IPS-NIHi11 (cell line): ENCODE measurements at regions not wholly inside any gene's neighbourhood (a gene's known extent, or its start where the extent isn't known, plus 50 kb on each side); places are given as distances from the start of the nearest gene placed in this dataset.

ENCODE experiments used
- DNase-seq: peaks from one replicate; pipeline ENCODE4 v3.0.0; 2012; ENCODE audit warnings: mixed read lengths, low spot score

DNA sequence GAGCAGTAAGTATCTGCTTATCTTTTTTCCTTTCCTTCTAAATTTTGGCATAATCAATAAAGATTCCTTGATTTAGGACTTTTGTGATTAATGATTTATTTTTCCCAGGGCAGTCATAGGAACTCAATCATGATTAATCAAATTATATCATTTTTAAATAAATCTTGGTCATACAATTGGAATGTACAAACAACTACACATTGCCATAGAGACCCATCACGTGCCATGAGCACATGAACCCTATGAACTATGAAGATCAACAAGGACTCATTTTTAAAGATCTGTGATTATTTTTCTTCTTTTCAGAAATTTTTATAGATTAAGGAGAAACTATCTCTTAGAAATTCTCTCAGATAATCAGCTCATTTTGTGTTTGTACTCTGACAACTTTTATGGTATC lies 622.4 kb downstream of the BCKDHB start:
- no peak for DNase-seq

DNA sequence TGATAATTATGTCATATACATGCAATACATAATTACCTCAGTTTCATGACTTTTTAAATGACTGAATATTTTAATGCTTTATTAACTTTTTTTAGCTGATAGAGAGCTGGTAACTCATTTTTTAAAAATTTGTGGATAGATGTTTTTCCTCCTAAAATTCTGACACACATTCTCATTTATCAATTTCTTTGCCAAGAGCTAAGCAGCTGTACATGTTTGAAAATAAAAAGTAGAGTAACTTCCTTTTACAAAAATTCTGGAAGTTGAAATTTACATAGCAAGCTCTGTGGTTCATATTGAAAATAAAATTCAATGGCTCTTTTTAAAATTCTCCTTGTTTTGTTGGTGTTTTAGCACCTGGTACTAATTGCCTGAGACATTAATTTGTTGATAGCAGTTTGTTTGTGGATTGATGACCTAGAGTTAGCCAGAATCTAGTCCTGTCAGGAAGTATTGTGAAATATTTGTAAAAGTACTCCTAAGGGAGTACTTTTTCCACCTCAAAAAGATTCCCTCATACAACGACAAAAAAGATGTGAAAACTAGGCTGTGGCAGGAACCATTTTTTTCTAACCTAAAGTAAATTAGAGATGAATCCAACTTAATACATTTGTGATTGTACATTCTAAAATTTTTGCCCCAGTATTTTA lies 621.8 kb downstream of the BCKDHB start:
- no peak for DNase-seq

DNA sequence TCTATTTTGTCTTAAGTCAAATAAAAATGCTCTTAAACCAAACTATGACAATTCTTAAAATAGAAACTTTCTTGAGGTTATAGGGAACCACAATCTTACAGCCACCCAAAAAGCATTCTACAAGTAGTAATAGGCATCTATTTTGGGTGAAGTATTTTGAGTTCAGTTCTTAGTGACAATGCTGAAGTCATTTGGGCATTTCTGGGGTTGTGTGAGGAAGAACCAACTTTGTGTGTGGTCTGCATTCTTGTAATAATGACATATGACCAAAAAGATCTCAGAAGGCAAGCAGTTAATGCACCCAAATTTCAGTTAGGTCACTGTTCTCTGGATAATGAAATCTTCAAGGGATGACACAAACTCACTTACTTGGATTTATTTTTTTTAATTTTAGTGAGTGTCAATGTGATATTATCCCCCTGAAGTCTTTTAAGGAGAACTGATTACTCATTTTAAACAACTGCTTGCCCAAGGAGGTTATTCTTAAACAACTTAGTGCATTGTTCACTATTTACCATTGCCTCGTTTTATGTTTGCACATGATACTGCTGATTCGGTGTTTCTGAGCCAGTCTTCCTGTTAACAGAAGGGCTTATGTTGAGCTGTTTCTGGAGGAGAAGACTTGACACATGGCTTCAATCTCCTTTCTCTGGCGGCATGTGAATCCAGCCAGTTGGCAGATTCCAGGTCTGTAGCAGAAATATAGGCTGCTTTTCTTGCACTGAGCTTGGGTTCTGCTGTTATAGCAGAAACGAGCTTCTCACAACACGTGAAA lies 618.9 kb downstream of the BCKDHB start:
- DNase-seq: no peak

DNA sequence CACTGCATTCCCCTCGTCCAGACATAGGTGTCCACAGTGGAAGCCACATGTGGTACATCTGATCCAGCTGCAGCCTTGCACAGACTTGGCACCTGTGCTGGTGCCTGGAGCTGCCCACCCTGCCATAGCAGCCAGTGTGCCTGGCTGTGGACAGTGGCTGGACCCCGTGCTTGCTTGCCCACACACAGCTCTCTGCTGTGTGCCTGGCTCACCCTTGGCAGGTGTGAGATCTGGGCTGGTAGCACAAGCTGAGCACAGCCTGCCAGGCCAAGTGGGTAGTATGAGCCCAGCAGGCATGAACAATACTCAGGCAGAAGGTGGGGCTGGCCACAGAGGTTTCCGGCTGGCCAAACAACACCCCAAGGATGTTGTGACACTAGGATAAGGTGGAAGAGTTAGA lies 614.4 kb downstream of the BCKDHB start:
- DNase-seq: no peak

DNA sequence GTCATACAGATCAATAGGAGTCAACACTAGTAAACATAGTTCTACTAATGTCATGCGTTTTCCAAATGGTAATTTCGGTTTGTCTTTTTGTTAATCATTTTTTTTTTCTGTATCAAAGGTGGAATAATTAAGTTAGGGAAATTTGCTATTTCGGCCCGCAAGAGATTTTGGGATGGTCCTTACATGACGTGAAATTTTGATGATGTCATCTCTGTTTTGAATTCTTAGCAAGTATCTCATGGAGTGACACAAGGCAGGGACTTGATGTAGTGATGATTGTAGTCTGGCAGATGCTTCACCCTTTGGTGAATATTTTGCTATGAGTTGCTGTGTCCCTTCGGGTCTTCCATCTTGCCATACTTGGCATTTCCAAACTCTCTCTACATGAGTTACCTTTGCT lies 608.0 kb downstream of the BCKDHB start:
- no peak for DNase-seq

DNA sequence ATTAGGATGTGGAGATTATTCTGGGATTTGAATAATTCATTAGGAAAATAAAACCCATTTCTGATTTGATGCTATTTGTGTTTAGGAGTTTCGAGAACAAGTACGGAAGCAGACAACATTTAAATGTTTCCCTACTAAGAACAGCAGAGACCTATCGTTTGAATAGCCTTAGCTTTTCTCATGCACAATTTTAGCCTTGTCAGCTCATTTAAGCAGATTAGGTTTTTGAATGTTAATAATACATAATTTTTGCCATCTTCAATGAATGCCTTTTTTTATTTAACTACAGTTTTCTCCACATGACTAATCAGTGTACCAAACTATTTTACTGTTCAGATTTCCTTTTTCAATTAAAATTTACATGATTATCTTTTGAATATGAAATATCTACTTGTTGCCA lies 592.0 kb downstream of the BCKDHB start:
- no peak for DNase-seq

DNA sequence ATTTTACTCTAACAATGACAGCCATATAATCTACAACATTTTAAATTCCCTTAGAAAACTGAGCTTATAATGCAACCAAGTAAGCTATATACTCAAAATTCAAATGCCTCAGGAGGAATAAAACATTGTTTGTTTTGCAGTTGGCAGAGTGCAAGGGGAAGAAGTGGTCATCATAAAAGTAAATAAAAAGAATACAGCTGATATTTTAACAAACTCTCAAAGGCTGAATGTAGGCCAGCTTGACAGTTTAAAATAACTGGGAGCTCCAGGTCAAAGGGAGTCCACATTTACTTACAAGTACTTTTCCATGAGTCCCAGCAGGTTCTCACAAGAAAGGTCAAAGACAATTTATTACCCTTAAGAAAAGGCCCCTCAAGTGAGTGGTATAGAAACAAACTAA lies 589.8 kb downstream of the BCKDHB start:
- DNase-seq: no peak

DNA sequence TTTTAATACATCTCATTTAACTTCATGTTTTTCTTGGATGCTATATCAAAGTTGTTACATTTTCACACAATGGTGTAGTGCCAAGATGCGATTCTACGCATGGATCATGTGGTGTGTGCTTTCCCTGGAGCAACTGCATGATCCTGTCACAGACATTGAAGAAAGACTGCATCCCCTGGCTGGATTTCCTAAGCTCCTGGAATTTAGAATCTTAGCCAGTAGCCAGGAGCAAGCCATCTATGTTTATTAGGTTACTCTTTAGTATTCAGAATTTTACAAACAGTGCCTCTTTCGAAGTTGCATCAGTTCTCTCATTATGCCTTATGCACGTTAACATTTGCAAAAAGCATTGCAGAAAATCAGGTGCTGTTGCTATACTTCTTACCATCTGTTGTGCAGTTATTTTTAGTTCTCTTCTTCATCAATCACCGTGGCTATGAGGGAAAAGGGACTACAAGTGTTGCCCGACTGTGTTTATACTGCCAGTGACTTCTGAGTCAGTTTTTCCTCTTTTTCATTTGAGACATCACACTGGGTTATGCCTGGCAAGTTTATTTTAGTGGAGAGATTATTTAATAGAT lies 584.2 kb downstream of the BCKDHB start:
- DNase-seq: no peak

DNA sequence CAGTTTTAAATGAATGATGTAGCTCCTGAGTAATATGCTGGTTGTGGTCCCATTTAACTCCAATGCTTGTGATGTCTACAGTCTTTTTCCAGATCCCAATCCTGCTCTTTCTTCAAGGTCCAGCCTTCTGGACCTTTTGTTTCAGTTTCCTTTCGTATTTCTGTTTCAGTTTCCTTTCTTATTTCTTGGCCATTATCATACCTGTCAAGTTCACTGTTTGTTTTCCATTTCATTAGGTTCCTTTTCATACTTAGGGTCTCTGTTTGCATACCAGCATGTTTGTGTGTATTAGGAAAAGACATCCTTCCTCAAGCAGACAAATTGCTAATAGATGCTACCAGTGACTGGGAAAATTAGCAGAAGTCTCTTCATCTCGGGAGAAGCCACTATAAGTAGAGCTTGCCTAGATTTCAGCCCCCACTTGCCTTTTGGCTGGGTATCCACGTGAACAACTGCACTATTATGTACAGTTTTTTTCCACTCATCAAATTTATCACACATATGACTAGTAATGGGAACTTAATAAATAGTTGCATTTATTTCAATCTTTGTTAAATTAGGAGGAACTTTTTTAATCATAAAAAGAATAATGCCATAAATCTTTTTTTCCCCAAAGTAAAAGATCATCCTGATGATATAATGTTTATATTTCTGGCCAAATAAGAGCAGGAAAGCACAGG lies 583.4 kb downstream of the BCKDHB start:
- DNase-seq: no peak

DNA sequence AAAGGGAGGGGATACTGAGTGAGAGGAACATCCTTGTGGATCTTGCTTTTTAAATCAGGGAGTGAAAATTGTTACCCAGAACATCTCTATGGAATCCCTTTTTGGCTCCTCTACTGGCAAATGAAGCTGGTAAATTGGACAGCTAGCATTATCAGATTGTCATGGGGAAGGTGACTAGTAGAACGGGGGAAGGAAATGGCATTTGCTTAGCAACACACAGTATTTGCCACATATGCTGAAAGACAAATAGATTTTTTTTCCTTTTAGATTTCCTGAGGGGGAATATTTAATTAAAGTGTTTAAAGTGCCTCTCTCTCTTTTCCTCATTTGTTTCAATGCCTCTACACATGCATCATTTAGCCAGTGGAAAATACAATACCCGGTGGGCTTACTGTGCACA lies 573.5 kb downstream of the BCKDHB start:
- no peak for DNase-seq

DNA sequence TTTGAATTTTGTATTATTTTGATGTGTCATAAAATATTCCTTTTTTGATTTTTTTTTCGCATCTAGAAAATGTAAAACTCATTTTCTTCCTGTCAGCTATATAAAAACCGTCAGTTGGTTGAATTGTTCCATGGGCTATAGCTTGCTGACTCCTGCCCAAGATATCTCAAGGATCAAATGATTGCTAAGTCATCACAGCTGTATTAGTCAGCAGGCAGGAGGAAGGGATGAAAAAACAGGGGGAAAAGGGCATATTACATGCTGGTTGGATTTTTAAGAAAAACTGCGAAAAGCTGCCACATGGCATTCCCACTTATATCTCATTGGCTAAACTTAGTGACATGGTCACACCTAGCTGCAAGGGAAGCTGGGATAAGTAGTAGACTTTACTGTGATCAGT lies 569.9 kb downstream of the BCKDHB start:
- no peak for DNase-seq

DNA sequence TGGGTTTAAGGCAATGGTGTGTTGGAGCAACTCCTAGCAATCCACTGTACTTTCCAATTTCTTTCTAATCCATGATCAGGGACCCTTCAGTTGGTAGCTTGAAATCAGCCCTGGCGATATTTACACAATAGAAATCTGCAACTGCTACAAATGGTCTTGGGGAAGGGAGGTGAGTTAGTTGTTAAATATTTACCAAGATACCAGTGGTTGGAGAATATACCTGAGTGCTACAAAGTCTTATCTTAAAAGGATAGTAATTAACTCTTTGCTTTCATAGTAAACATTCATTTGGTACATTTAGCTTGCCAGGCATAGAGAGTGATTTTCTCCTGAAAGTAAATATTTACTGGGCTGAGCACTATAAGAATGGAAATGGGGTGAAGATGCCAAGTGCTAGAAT lies 568.2 kb downstream of the BCKDHB start:
- DNase-seq: no peak

DNA sequence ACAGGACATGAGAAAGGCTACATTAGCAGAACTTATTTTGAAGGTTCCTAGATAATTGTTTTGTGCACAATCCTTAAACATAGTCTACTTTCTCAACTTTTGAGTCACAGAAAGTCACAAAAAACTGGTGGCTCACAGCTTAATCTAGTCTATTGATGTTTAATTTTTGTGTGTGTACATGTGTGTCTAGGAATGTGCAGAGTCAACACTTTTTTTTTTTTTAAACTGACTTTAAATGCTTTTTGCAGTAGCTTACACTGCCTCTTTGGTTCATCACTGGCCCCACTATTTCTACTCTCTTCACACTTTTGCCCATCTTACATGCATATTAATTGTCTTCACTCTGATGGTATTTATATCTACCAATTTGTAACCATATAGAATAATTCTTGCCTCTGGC lies 566.9 kb downstream of the BCKDHB start:
- DNase-seq: no peak

DNA sequence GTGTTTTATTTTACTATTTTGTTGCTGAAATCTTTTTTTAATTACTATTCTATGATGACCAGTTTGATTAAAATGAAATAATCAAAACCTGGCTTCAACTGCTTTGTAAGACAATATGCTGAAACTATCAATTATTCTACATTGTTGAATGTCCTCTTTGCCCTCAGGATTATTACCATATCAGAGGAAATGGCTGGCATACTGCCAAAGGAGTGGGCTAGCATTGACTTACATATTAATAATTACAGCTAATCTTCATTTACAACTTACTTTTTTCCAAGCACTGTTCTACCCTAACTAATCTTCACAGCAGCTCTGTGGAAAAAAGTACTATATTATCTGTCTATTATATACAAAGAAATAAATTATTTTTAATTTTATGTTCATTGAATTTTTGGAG lies 560.5 kb downstream of the BCKDHB start:
- no peak for DNase-seq

DNA sequence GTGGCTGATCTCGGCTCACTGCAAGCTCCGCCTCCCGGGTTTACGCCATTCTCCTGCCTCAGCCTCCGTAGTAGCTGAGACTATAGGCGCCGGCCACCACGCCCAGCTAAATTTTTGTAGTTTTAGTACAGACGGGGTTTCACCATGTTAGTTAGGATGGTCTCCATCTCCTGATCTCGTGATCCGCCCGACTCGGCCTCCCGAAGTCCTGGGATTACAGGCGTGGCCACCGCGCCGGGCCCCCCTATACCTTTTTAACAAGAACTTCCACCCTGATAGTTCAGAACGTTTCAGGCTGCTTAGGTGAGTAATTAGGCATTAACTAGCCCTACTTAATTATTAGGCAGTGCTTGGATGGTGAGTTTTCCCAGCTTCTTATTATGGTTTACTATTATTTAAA lies 552.5 kb downstream of the BCKDHB start:
- no peak for DNase-seq

DNA sequence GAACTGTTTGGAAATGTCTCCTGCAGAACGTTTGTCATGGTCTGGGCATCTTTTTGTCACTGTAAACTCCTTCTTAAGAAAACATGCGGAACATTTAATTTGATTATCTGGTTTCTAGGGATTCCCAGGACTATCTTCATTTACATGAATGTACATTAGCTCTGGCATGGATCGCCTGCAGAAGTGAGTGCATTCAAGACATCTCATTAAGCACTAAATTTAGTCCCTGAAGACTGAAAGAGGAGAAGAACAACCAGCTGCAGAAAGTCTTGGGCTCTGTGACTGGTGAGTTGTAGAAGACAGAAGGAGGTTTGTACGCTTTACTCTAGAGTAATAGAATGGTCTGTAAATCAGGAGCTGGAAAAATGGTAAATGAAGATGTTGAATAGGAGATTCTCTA lies 540.7 kb downstream of the BCKDHB start:
- no peak for DNase-seq

DNA sequence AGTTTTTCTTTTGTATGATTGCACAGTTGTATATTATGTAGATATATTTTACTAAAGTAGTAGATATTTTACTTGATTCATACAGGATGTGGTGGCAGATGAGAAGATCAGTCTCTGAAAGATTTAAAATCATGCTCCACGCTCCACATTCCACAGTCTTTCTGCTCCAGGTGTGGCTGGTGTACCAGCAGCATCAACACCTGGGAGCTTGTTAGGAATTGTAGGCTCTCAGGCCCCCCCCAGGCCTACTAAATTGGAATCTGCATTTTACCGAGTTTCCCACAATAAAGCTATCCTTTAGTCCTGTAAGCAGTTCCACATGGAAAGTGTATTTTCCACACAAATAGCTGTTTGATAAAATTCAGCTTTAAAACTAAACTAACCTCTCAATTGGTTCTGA lies 537.4 kb downstream of the BCKDHB start:
- no peak for DNase-seq

DNA sequence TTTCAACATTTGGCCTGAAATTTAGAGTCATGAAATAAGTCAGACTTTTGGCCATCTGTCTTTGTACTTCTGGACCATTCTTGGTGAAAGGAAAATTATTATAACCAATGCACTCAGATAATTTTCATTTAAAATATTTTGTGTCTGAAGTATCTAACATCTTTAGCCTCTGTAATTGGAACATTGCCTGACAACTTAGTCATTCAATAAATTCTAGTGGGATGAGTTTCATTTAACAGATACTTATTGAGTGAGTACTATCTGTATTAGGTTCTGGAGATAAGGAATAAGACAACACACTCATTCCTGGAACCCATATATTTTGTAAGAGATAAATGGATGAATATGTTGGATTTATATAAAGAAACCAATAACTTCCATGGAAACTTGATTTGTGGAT lies 536.0 kb downstream of the BCKDHB start:
- no peak for DNase-seq

DNA sequence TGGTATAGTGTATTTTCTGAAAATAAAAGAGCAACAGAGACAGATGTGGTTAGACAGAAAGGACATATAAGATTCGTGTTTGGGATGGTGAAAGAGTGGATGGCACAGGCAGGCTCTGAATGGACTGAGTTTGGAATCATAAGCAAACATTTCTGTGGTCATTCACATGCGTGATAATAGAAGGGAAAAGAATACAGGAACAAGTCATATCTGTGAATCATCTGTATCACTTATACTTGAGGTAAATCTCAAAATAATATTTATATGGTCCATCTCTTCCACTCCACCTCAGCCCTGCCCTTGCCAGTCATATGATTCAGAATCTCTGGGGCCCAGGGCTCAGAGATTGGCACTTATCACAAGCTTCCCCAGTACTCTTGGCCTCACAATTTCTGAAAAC lies 535.1 kb downstream of the BCKDHB start:
- DNase-seq: no peak

DNA sequence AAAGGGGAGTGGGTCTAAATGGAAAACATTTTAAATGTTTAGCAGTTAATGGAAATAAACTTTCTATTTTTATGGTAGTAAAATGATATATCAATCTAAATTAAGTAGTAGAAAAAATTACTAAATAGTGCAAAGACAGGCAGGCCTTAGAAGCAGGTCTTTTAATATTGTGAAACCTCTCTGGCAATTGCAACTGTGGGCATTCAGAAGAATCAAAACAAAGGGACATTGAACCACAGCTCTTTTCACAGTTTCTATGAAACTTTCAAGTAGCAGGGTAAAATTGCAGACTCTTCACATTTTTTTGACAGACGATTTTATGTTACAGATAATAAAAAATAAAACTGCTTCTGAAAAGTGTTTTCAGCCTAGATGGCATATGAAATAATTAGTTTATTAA lies 533.7 kb downstream of the BCKDHB start:
- no peak for DNase-seq

DNA sequence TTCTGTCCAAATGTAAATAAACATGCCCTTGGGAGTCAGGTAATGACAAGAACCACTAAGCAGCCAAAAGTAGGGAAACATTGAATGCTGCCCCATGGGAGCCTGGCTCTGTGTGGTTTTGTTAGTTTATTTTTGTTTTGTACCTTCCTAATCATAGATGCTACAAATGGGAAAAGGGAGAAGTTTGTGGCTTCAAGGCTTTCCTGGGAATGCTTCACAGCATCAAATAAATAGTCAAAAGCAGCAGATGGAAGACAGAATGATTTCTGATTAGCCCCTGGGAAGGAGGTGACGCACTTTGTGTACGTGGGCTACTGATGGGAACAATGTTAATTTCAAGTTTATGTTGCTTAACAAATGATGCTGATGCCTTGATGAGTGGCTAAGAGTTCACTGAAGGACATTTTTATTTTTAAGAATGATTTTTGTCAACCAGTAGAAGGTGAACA lies 532.7 kb downstream of the BCKDHB start:
- no peak for DNase-seq

DNA sequence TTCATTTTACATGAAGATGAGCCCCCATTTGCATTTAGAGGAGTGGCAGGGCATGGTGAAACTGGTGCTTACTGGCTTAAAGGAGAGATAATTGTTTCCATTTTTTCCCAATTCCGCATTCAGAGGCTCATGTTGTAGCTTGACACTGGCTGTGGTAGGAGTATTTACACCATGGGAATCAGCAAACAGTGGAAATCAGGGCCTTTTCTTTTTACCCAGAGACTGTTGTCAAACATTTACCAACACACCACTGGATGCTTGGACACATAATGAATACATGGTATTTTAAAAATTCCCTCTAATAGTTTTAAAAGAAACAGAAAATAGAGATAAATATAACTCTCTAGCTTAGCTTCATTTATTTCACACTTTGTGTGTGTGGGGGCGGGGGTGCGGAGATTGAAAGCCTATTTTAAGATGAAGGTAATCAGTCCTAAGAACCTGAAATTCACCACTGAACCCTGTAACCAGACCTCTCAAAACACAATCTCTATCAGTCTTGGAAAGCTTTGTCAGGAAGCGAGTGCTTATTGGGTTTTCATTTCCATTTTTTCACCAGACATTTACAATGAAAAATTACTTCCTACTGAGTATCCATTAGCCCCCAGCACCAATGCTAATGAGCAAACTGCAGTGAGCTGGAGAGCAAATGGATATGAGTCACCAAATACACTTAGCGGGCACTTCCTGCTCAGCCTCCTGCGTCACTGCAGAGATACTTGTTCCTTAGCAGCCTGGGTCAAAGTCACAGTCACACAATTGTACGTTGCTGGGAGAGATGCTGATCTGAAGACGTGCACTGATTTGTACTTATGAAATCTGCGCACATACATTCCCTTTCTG lies 532.0 kb downstream of the BCKDHB start:
- DNase-seq: peak; percentile 45
